NCI-H2107 treated with DMSO at 0.1 percent for 48 hours (cell line): ENCODE measurements at regions not wholly inside any gene's neighbourhood (a gene's known extent, or its start where the extent isn't known, plus 50 kb on each side); places are given as distances from the start of the nearest gene placed in this dataset.

ENCODE experiments used
- DNase-seq: peaks from one replicate; lab custom pipeline; 2025; ENCODE audit not compliant: unreplicated experiment; lab: John Stamatoyannopoulos, UW

GRCh38 chr18:11324956-11325882, 175.8 kb upstream of the PIEZO2 start:
- DNase-seq = no peak

GRCh38 chr18:11324510-11324909, 175.1 kb upstream of the PIEZO2 start:
- no peak for DNase-seq

- no peak for DNase-seq
Observed at GRCh38 chr18:11323359-11323819, 174.0 kb upstream of the PIEZO2 start.

GRCh38 chr18:11322716-11323115, 173.3 kb upstream of the PIEZO2 start:
- no peak for DNase-seq

- no peak for DNase-seq
Observed at GRCh38 chr18:11322006-11322405, 172.6 kb upstream of the PIEZO2 start.

- DNase-seq = no peak
Observed at GRCh38 chr18:11320986-11321385, 171.6 kb upstream of the PIEZO2 start.

- no peak for DNase-seq
Observed at GRCh38 chr18:11316546-11316945, 167.2 kb upstream of the PIEZO2 start.

- DNase-seq = peak; percentile 1
Observed at GRCh38 chr18:11310476-11311086, 161.2 kb upstream of the PIEZO2 start.

GRCh38 chr18:11309172-11309571, 159.8 kb upstream of the PIEZO2 start:
- no peak for DNase-seq

- DNase-seq = no peak
Observed at GRCh38 chr18:11308499-11308898, 159.1 kb upstream of the PIEZO2 start.

GRCh38 chr18:11307716-11308115, 158.3 kb upstream of the PIEZO2 start:
- no peak for DNase-seq

- no peak for DNase-seq
Observed at GRCh38 chr18:11305507-11305906, 156.1 kb upstream of the PIEZO2 start.

GRCh38 chr18:11304928-11305327, 155.6 kb upstream of the PIEZO2 start:
- no peak for DNase-seq

- no peak for DNase-seq
Observed at GRCh38 chr18:11296946-11297345, 147.6 kb upstream of the PIEZO2 start.

- DNase-seq = no peak
Observed at GRCh38 chr18:11293794-11294193, 144.4 kb upstream of the PIEZO2 start.

GRCh38 chr18:11290786-11291185, 141.4 kb upstream of the PIEZO2 start:
- DNase-seq = no peak

- DNase-seq = no peak
Observed at GRCh38 chr18:11289248-11289647, 139.9 kb upstream of the PIEZO2 start.

GRCh38 chr18:11288401-11288800, 139.0 kb upstream of the PIEZO2 start:
- DNase-seq = no peak

GRCh38 chr18:11286431-11286830, 137.1 kb upstream of the PIEZO2 start:
- DNase-seq = no peak

GRCh38 chr18:11284811-11285210, 135.4 kb upstream of the PIEZO2 start:
- DNase-seq = no peak

- DNase-seq = no peak
Observed at GRCh38 chr18:11284349-11284748, 135.0 kb upstream of the PIEZO2 start.

GRCh38 chr18:11283479-11284161, 134.3 kb upstream of the PIEZO2 start:
- no peak for DNase-seq
